Hepatocyte (in vitro differentiated cells): ENCODE measurements at regions not wholly inside any gene's neighbourhood (a gene's known extent, or its start where the extent isn't known, plus 50 kb on each side); places are given as distances from the start of the nearest gene placed in this dataset.

ENCODE experiments used
- DNase-seq: peaks from one replicate; pipeline ENCODE4 v3.0.0-alpha.2; 2016; ENCODE audit warnings: low spot score
- H2AFZ ChIP-seq: fragments of 200-600 bp; sonication (generic); 2 replicates; pipeline ENCODE4 v1.6.0; 2016; ENCODE audit warnings: antibody characterized with exemption, mild to moderate bottlenecking
- H3K27ac ChIP-seq: fragments of 200-600 bp; sonication (generic); 2 replicates; pipeline ENCODE4 v1.5.1; 2016; ENCODE audit warnings: mild to moderate bottlenecking
- H3K27me3 ChIP-seq: fragments of 200-600 bp; sonication (generic); 2 replicates; pipeline ENCODE4 v1.6.1; 2016
- H3K36me3 ChIP-seq: fragments of 200-600 bp; sonication (generic); replicated peaks from 2 replicates; pipeline ENCODE4 v1.5.1; 2016; ENCODE audit warnings: low read depth; ENCODE audit not compliant: insufficient read depth
- H3K4me1 ChIP-seq: fragments of 200-600 bp; sonication (generic); 2 replicates; pipeline ENCODE4 v1.5.1; 2016; ENCODE audit warnings: mild to moderate bottlenecking, moderate library complexity; ENCODE audit not compliant: insufficient read depth
- H3K4me2 ChIP-seq: fragments of 200-600 bp; sonication (generic); 2 replicates; pipeline ENCODE4 v1.6.0; 2016
- H3K4me3 ChIP-seq: fragments of 200-600 bp; sonication (generic); 2 replicates; pipeline ENCODE4 v1.5.1; 2016; ENCODE audit warnings: mild to moderate bottlenecking
- H3K79me2 ChIP-seq: fragments of 200-600 bp; sonication (generic); 2 replicates; pipeline ENCODE4 v1.6.0; 2017; ENCODE audit warnings: mild to moderate bottlenecking
- H3K9me2 ChIP-seq: fragments of 200-600 bp; sonication (generic); replicated peaks from 2 replicates; pipeline ENCODE4 v1.6.0; 2017; ENCODE audit warnings: mild to moderate bottlenecking; ENCODE audit not compliant: insufficient read depth
- H3K9me3 ChIP-seq: fragments of 200-600 bp; sonication (generic); 2 replicates; pipeline ENCODE4 v1.5.1; 2016; ENCODE audit warnings: low read depth, mild to moderate bottlenecking
- H4K20me1 ChIP-seq: fragments of 200-600 bp; sonication (generic); 2 replicates; pipeline ENCODE4 v1.6.0; 2016; ENCODE audit warnings: mild to moderate bottlenecking; ENCODE audit not compliant: insufficient read depth, poor library complexity, severe bottlenecking
- EZH2 ChIP-seq: fragments of 200-600 bp; sonication (generic); IDR thresholded peaks from 2 replicates; pipeline ENCODE4 v1.6.1; 2016; ENCODE audit warnings: antibody characterized with exemption, mild to moderate bottlenecking, borderline replicate concordance
- EZH2phosphoT487 ChIP-seq: fragments of 200-600 bp; sonication (generic); IDR thresholded peaks from one replicate; pipeline ENCODE4 v1.6.1; 2018; ENCODE audit warnings: antibody characterized with exemption, mild to moderate bottlenecking, low read depth, moderate library complexity; ENCODE audit not compliant: unreplicated experiment, severe bottlenecking
- WGBS: methylation state at CpG from one replicate; pipeline ENCODE4 v1.1.6; 2016; ENCODE audit warnings: low lambda C conversion rate; ENCODE audit errors: missing lambda C conversion rate; 5-methylcytosine and 5-hydroxymethylcytosine counted together
- TF ChIP-seq, protein P1 (sequence below): fragments of 200-600 bp; sonication (generic); IDR thresholded peaks from 2 replicates; pipeline ENCODE4 v1.5.1; 2016; ENCODE audit warnings: antibody characterized with exemption, mild to moderate bottlenecking; ENCODE audit not compliant: poor library complexity

DNA sequence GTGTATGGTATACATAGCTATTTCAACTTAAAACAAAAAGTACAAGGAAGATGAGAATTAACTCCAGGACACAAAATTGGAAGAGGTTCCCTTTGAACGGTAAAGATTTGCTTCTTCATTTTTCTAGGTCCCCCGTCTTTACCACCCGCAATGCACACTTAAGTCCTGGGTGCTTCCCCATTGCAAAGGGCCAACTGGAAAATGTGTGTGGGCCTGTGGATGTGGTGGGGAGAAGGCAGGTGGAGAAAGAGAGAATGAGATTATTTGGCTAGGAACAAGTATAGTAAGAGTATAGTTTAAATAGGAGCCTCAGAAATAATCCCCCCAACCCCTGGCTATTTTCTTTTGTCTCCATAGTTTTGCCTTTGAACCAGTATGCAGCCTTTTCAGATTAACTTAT lies 115.4 kb downstream of the HLX start:
- Histone ChIP-seq H2AFZ (no peak overlapping the region), H3K9me3 (no peaks in the 10 kb centered on the region), H4K20me1 (no peaks in the 10 kb centered on the region), H3K4me1 (no peaks in the 10 kb centered on the region), H3K27me3 (peaks cover 9% of the 10 kb centered on the region), H3K79me2 (no peaks in the 10 kb centered on the region), H3K27ac (no peak overlapping the region), H3K4me2 (no peak overlapping the region), H3K4me3 (no peak overlapping the region), H3K9me2 (no peaks in the 10 kb centered on the region), H3K36me3 (no peaks in the 10 kb centered on the region)
- 94% methylated on average over 3 of the region's 3 CpGs for WGBS
- TF ChIP-seq, protein P1, sequence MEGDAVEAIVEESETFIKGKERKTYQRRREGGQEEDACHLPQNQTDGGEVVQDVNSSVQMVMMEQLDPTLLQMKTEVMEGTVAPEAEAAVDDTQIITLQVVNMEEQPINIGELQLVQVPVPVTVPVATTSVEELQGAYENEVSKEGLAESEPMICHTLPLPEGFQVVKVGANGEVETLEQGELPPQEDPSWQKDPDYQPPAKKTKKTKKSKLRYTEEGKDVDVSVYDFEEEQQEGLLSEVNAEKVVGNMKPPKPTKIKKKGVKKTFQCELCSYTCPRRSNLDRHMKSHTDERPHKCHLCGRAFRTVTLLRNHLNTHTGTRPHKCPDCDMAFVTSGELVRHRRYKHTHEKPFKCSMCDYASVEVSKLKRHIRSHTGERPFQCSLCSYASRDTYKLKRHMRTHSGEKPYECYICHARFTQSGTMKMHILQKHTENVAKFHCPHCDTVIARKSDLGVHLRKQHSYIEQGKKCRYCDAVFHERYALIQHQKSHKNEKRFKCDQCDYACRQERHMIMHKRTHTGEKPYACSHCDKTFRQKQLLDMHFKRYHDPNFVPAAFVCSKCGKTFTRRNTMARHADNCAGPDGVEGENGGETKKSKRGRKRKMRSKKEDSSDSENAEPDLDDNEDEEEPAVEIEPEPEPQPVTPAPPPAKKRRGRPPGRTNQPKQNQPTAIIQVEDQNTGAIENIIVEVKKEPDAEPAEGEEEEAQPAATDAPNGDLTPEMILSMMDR: no peak
- TF ChIP-seq EZH2phosphoT487 (no peak), EZH2 (no peak)
- DNase-seq: no peak

DNA sequence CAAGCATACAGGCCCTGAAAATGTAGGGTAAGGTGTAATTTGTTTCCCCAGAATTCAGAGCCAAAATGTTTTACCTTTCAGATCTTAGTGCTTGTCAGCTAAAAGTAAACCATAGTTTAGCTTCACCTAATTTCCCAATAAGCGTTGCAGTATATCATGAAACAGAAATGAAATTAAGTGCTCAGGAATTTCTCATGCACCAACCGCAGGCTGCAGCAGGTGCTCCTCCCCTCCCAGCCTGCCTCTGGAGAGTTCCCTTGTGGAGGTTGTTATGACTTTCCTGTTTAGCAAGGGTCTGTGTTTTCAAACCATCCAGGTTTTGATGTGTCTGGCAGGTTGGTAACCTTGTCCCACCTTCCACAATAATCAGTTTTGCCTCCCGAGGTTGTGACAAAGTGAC lies 118.5 kb downstream of the HLX start:
- no peaks in the 10 kb centered on the region for H3K79me2 ChIP-seq
- H3K4me2 ChIP-seq: no peak overlapping the region
- TF ChIP-seq EZH2phosphoT487 (no peak), EZH2 (no peak)
- TF ChIP-seq, protein P1: no peak
- no peaks in the 10 kb centered on the region for H3K9me3 ChIP-seq
- H3K4me1 ChIP-seq: no peaks in the 10 kb centered on the region
- H3K27ac ChIP-seq: no peak overlapping the region
- peaks cover 6% of the 10 kb centered on the region for H3K27me3 ChIP-seq
- 79% methylated on average over 3 of the region's 3 CpGs for WGBS
- no peak overlapping the region for H2AFZ ChIP-seq
- H4K20me1 ChIP-seq: no peaks in the 10 kb centered on the region
- H3K4me3 ChIP-seq: no peak overlapping the region
- no peak for DNase-seq
- H3K36me3 ChIP-seq: no peaks in the 10 kb centered on the region
- no peaks in the 10 kb centered on the region for H3K9me2 ChIP-seq

DNA sequence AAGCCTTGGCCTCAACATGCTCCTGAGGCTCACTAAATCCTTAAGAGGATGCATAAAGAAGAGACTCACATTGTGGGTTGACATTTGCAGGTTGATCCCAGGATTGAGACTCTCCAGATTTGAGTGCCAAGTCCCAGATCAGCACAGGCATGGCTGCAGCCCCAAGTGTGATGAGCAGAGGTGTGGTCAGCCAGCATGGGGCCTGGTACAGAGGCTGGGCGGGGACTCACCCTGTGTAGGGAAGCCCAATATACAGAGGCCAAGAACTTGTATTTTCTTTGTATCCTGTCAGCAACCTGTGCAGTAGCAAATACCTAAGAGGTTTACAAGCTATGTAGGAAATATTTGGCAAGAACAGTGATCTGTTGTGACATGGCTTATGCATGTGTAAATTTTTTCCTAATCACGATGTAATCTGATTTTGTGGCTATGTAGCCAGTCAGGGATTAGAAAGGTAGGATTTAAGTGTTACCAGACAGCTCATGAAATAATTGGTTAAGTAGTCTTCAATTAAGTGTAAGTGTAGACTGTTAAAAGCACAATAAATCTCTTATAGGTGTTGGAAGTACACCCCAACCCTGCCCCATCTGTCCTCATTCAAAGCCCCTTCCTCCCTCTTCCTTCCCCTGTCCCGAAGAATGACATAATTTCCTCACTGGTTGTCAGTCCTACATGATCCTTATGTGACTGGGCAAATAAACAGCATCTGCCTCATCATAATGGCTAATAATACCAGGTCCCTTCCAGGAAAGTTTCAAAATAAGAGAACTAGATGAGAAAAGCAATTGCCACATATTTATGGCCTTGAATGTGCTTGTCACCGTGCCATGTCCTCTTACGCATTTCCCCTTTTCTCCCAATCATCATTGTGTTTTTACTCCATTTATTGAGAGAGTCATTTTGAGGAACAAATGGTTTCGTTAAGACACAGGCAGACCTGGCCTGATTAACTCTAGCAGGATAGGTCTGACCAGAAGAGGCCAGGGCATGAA lies 120.9 kb downstream of the HLX start:
- no peaks in the 10 kb centered on the region for H3K4me1 ChIP-seq
- no peaks in the 10 kb centered on the region for H3K9me2 ChIP-seq
- H3K4me2 ChIP-seq: no peak overlapping the region
- no peak for TF ChIP-seq EZH2phosphoT487
- no peak for TF ChIP-seq EZH2
- TF ChIP-seq, protein P1: no peak
- no peak for DNase-seq
- H3K9me3 ChIP-seq: no peaks in the 10 kb centered on the region
- no peaks in the 10 kb centered on the region for H3K36me3 ChIP-seq
- no peaks in the 10 kb centered on the region for H3K27me3 ChIP-seq
- H2AFZ ChIP-seq: no peak overlapping the region
- no peaks in the 10 kb centered on the region for H3K79me2 ChIP-seq
- no peak overlapping the region for H3K4me3 ChIP-seq
- 74% methylated on average over 6 of the region's 6 CpGs for WGBS
- H4K20me1 ChIP-seq: no peaks in the 10 kb centered on the region
- no peak overlapping the region for H3K27ac ChIP-seq
